ENCODE measurements at regions not wholly inside any gene's neighbourhood (a gene's known extent, or its start where the extent isn't known, plus 50 kb on each side); places are given as distances from the start of the nearest gene placed in this dataset.

DNA sequence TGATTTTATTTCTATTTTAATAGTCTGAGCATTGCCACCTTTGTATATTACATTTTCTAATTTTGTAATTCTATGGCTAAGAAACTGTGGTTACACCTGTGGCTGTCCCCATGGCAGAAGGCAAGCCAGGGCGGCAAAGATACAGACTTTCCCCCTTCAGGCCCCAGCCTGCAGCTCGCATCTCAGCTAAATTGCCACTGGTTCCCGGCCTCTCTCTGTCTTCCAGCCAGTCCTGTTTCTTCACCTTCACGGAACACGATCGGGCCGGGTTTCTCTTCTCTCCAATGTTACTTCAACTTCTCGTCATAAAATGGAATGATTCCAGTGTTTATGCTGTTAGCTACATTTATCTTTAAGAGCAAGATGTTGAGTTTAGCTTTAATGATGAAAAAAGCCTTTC, 124.5 kb upstream of the ZNF507 start:
- TF ChIP-seq, protein P1, sequence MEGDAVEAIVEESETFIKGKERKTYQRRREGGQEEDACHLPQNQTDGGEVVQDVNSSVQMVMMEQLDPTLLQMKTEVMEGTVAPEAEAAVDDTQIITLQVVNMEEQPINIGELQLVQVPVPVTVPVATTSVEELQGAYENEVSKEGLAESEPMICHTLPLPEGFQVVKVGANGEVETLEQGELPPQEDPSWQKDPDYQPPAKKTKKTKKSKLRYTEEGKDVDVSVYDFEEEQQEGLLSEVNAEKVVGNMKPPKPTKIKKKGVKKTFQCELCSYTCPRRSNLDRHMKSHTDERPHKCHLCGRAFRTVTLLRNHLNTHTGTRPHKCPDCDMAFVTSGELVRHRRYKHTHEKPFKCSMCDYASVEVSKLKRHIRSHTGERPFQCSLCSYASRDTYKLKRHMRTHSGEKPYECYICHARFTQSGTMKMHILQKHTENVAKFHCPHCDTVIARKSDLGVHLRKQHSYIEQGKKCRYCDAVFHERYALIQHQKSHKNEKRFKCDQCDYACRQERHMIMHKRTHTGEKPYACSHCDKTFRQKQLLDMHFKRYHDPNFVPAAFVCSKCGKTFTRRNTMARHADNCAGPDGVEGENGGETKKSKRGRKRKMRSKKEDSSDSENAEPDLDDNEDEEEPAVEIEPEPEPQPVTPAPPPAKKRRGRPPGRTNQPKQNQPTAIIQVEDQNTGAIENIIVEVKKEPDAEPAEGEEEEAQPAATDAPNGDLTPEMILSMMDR (conservative IDR thresholded peaks at IDR 0.05): no peak
- TF ChIP-seq ZFX (IDR thresholded peaks at IDR 0.05): no peak

Data from C4-2B (cell line).